DMS 273 (cell line): ENCODE measurements at regions not wholly inside any gene's neighbourhood (a gene's known extent, or its start where the extent isn't known, plus 50 kb on each side); places are given as distances from the start of the nearest gene placed in this dataset.
A peak's percentile ranks its signal among the peaks of the same experiment; 100 is the strongest.
"Not testable (repeated sequence)": the region's sequence is repeated elsewhere in the genome, so short reads cannot be mapped to it uniquely, and the experiment has no call there.

Experiments
- DNase-seq: peaks from one replicate; lab custom pipeline; 2025; ENCODE audit not compliant: unreplicated experiment; lab: John Stamatoyannopoulos, UW

DNA sequence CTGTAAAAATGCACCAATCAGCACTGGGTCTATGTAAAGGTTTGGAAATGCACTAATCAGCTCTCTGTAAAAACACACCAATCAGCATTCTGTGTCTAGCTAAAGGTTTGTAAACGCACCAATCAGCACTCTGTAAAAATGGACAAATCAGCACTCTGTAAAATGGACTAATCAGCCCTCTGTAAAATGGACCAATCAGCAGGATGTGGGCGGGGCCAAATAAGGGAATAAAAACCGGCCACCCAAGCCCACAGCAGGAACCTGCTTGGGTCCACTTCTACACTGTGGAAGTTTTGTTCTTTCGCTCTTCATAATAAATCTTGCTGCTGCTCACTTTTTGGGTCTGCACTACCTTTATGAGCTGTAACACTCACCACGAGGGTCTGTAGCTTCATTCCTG is 101.0 kb downstream of the SMC2 start:
- not testable (repeated sequence) for DNase-seq

- DNase-seq = no peak
Measured at GRCh38 chr9:104200456-104200994, 106.4 kb downstream of the SMC2 start.

DNA sequence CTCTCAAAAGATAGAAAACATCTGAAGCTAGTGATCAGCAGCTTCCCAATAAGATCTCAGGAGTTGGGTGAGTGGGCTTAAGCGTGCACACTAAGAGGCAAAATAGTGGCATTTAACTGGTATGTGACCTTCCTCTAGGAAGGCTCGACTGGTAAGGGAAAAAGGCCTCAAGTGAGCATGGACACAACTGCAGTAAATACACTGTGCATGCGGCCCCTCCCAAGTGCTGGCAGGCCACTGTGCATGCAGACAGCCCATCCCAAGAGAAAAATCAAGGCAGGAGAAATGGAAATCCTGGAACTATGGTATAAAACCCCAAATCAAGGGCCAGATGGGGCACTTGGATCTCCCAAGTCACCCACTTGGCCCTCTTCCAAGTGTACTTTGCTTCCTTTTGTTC is 112.7 kb downstream of the SMC2 start:
- peak; percentile 8 for DNase-seq

- no peak for DNase-seq
Measured at GRCh38 chr9:104209387-104209786, 115.3 kb downstream of the SMC2 start.

DNA sequence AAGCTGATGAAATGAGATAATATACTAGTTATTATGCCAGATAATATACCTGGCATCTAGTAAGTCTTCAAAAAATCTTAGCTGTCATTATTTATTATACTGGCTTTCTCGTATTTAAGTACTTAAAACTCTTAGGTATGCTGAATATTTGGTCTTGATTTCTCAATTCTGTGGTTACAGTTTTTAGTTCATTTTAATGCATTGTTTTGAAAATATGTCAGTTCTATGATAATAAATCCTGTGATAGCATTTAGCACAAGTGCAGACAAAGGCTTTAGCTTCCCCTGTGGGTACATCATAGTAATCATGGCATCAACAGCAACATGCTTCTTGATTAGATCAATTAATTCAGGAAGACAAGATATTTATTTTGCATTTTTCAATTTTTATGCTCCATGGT is 133.0 kb downstream of the SMC2 start:
- no peak for DNase-seq

DNA sequence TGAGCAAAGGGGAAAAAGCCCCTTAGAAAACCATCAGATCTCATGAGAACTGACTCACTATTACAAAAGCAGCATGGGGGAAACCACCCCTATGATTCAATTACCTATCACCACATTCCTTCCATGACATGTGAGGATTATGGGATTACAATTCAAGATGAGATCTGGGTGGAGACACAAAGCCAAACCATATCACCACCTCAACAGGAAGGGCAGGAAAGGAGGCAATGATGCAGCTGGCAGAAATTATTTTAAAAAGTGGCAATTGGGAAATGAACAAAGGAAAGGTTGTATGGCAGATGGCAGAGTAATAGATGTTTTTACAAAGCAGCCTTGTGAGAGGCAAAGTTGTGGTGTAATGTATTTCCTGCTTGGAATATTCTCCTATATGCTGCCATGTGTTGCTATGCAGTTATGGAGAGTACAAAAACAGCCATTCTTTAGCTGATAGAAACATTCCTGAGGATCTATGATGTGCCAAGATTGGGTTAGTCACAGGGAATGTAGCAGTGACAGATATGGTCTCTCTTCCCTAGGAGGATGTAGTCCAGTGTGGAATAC is 138.8 kb downstream of the SMC2 start:
- DNase-seq = no peak

DNA sequence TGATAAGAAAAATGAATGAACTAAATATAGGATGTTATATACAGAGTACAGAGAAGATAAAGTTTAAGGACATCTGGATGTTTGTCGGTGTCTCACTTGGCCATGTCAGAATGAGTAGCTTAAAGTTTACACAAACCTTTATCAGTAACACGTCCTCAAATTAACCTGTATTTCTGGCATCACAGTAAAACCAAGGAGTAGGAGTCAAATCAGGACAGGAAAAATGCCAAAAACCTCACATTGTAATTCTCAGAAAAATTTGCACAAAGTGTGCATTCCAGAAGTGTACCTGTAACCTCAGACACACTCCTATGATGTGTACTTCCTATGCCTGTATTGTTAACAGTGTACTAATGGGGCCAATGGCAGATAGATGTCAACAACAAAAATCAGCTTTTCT is 139.3 kb downstream of the SMC2 start:
- no peak for DNase-seq

- not testable (repeated sequence) for DNase-seq
Measured at GRCh38 chr9:104234632-104235337, 140.7 kb downstream of the SMC2 start.

- DNase-seq = not testable (repeated sequence)
Measured at GRCh38 chr9:104235347-104236120, 141.4 kb downstream of the SMC2 start.

GRCh38 chr9:104238668-104239067 is 144.6 kb downstream of the SMC2 start:
- DNase-seq = no peak

GRCh38 chr9:104240890-104241289 is 146.8 kb downstream of the SMC2 start:
- no peak for DNase-seq

DNA sequence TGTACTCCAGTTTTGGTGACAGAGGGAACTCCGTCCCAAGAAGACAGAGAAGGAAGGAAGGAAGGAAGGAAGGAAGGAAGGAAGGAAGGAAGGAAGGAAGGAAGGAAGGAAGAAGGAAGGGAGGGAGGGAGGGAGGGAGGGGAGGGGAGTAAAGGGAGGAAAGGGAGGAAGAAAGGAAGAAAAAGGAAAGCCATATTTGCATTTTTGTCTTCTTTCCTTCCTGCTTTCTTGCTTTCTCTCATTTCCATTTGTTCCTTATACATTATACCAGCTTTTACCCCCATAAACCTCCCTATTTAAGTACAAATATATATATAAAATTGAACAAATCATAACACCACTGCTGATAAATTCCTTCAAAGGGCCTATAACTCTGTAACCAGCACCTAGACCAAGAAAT is 151.8 kb downstream of the SMC2 start:
- DNase-seq = no peak

DNA sequence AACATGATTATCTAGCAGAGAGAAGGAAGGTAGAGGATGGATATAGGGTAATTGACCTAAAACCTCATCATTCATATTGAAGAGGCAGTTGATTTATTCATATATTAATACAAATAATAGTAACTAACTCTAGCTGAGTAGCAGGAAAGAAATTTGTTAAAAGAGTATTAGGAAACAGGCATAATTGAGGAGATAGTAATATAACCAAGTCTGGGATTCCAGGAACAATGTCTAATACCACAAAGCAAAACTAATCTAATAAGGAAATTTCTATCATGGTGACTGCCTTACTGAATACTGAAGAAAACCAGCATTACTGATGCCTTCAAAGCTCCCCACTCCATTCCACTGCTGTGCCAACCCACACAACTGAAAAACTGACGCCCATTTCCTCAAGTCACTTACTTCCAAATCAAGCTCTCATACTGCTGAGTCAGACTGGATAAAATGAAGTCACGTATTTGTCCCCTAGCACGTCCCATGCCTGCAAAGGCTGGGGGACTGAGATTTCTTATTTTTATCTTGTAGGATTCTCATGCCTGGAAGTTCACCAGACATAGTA is 153.9 kb downstream of the SMC2 start:
- DNase-seq = no peak

- DNase-seq = peak; percentile 47
Measured at GRCh38 chr9:104256031-104256695, 162.1 kb downstream of the SMC2 start.

GRCh38 chr9:104256696-104257062 is 162.6 kb downstream of the SMC2 start:
- no peak for DNase-seq

- DNase-seq = no peak
Measured at GRCh38 chr9:104258296-104259011, 164.3 kb downstream of the SMC2 start.

GRCh38 chr9:104260004-104260403 is 165.9 kb downstream of the SMC2 start:
- DNase-seq = no peak

DNA sequence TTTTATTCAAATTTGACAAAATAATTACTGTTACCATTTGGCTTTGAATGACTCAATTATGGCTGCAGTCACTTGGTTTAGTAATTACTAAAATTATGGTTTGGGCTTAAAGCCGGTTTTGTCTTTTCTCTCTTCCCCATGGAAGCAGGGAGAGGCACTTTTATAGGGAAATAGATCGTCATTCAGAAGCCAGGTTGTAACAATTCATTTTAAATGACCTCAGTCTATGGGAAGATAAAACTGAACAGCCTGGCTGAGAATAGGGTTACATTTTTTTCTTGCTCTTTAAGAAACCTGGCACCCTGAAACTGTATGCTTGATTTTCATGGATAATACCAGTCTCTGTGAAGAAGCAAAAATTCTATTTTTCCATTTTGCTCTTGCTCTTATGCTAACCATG is 169.8 kb downstream of the SMC2 start:
- no peak for DNase-seq

DNA sequence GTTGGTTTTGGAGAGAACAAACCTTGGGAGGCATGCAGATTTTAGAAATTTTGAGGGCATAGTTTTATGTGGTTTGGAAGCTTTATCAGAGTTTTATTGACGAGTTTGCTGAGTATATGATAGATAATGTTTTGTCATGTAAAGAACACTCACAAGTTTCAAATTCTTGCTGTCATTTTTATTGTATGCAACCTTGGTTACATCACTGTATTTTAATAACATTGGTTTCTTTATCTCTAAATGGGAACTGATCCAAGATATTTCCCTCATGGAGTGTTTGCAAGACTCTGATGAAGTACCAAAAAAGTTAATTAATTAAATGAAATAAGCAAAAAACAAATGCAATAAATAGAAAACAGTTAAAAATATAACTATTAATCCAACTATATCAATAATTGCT is 170.3 kb downstream of the SMC2 start:
- no peak for DNase-seq

- no peak for DNase-seq
Measured at GRCh38 chr9:104269374-104269773, 175.3 kb downstream of the SMC2 start.
